Muscle of leg (tissue), 3 donors: ENCODE measurements at regions not wholly inside any gene's neighbourhood (a gene's known extent, or its start where the extent isn't known, plus 50 kb on each side); places are given as distances from the start of the nearest gene placed in this dataset.
A peak's percentile ranks its signal among the peaks of the same experiment; 100 is the strongest.

ENCODE experiments used
- DNase-seq: peaks from one replicate; pipeline ENCODE4 v3.0.0; 2013
- H3K27ac ChIP-seq: one replicate; pipeline ENCODE4 v1.5.1; 2013; ENCODE audit warnings: mild to moderate bottlenecking, low read length, control low read depth
- H3K27me3 ChIP-seq: one replicate; pipeline ENCODE4 v1.6.1; 2013; ENCODE audit warnings: low read length; ENCODE audit not compliant: control insufficient read depth, insufficient read depth
- H3K36me3 ChIP-seq: one replicate; pipeline ENCODE4 v1.6.1; 2013; ENCODE audit warnings: low read length; ENCODE audit not compliant: control insufficient read depth, insufficient read depth
- H3K4me1 ChIP-seq: one replicate; pipeline ENCODE4 v1.6.1; 2013; ENCODE audit warnings: low read length; ENCODE audit not compliant: control insufficient read depth, insufficient read depth
- H3K4me3 ChIP-seq: one replicate; pipeline ENCODE4 v1.5.1; 2013; ENCODE audit warnings: low read length, control low read depth
- H3K9me3 ChIP-seq: replicated peaks from 2 replicates; pipeline ENCODE4 v1.6.1; 2013; ENCODE audit warnings: low read depth, low read length; ENCODE audit not compliant: control insufficient read depth
- WGBS: methylation state at CpG from one replicate; pipeline ENCODE4 v1.1.5; 2013; ENCODE audit warnings: missing lambda C conversion rate; ENCODE audit not compliant: insufficient coverage; 5-methylcytosine and 5-hydroxymethylcytosine counted together

GRCh38 chr6:147802459-147802858, 294.0 kb downstream of the SAMD5 start:
- Histone ChIP-seq H3K36me3 (no peaks in the 10 kb centered on the region), H3K4me1 (no peaks in the 10 kb centered on the region), H3K4me3 (no peak overlapping the region), H3K9me3 (peaks cover 6% of the 10 kb centered on the region), H3K27me3 (no peaks in the 10 kb centered on the region), H3K27ac (no peak overlapping the region)
- no peak for DNase-seq
- no CpG with 5 or more reads among the region's 4 CpGs for whole genome bisulfite sequencing

- no CpG with 5 or more reads among the region's 1 CpG for WGBS
Measured at GRCh38 chr6:147805155-147805554, 296.7 kb downstream of the SAMD5 start.

GRCh38 chr6:147806697-147807096, 298.2 kb downstream of the SAMD5 start:
- no CpG with 5 or more reads among the region's 1 CpG for WGBS
- no peak overlapping the region for H3K4me3 ChIP-seq
- H3K4me1 ChIP-seq: no peaks in the 10 kb centered on the region
- H3K36me3 ChIP-seq: no peaks in the 10 kb centered on the region
- no peak overlapping the region for H3K27ac ChIP-seq
- peaks cover 6% of the 10 kb centered on the region for H3K9me3 ChIP-seq
- no peaks in the 10 kb centered on the region for H3K27me3 ChIP-seq
- no peak for DNase-seq

More at GRCh38 chr6:147805155-147805554, 296.7 kb downstream of the SAMD5 start:
- no peak overlapping the region for H3K27ac ChIP-seq
- no peak for DNase-seq
- no peaks in the 10 kb centered on the region for H3K27me3 ChIP-seq
- no peaks in the 10 kb centered on the region for H3K36me3 ChIP-seq
- no peaks in the 10 kb centered on the region for H3K4me1 ChIP-seq
- peaks cover 6% of the 10 kb centered on the region for H3K9me3 ChIP-seq
- H3K4me3 ChIP-seq: no peak overlapping the region

- WGBS: no CpG with 5 or more reads among the region's 4 CpGs
- H3K36me3 ChIP-seq: no peaks in the 10 kb centered on the region
- no peaks in the 10 kb centered on the region for H3K27me3 ChIP-seq
- DNase-seq: peak; percentile 21
- H3K4me1 ChIP-seq: no peaks in the 10 kb centered on the region
- H3K9me3 ChIP-seq: peaks cover 6% of the 10 kb centered on the region
- H3K4me3 ChIP-seq: no peak overlapping the region
- no peak overlapping the region for H3K27ac ChIP-seq
Measured at GRCh38 chr6:147808640-147809039, 300.1 kb downstream of the SAMD5 start.

- Histone ChIP-seq H3K9me3 (no peaks in the 10 kb centered on the region), H3K4me1 (no peaks in the 10 kb centered on the region), H3K4me3 (no peak overlapping the region), H3K27ac (no peak overlapping the region), H3K27me3 (no peaks in the 10 kb centered on the region), H3K36me3 (no peaks in the 10 kb centered on the region)
- WGBS: 74% methylated on average over 5 of the region's 6 CpGs
- no peak for DNase-seq
Measured at GRCh38 chr6:147811913-147812629, 303.6 kb downstream of the SAMD5 start.

- no peak overlapping the region for H3K4me3 ChIP-seq
- H3K9me3 ChIP-seq: no peaks in the 10 kb centered on the region
- no peak overlapping the region for H3K27ac ChIP-seq
- DNase-seq: no peak
- H3K4me1 ChIP-seq: no peaks in the 10 kb centered on the region
- H3K36me3 ChIP-seq: no peaks in the 10 kb centered on the region
- H3K27me3 ChIP-seq: no peaks in the 10 kb centered on the region
- WGBS: no CpG with 5 or more reads among the region's 4 CpGs
Measured at GRCh38 chr6:147817042-147817689, 308.7 kb downstream of the SAMD5 start.

- WGBS: 79% methylated on average over 3 of the region's 6 CpGs
- H3K36me3 ChIP-seq: no peaks in the 10 kb centered on the region
- no peak for DNase-seq
- H3K4me3 ChIP-seq: no peak overlapping the region
- H3K27me3 ChIP-seq: no peaks in the 10 kb centered on the region
- no peak overlapping the region for H3K27ac ChIP-seq
- no peaks in the 10 kb centered on the region for H3K9me3 ChIP-seq
- H3K4me1 ChIP-seq: no peaks in the 10 kb centered on the region
Measured at GRCh38 chr6:147820520-147820919, 312.0 kb downstream of the SAMD5 start.

- H3K27me3 ChIP-seq: no peaks in the 10 kb centered on the region
- no peak overlapping the region for H3K27ac ChIP-seq
- H3K36me3 ChIP-seq: no peaks in the 10 kb centered on the region
- no peak for DNase-seq
- no peaks in the 10 kb centered on the region for H3K4me1 ChIP-seq
- H3K4me3 ChIP-seq: no peak overlapping the region
- no peaks in the 10 kb centered on the region for H3K9me3 ChIP-seq
- 73% methylated on average over 10 of the region's 14 CpGs for WGBS
Measured at GRCh38 chr6:147821295-147821897, 312.9 kb downstream of the SAMD5 start.

- H3K27me3 ChIP-seq: no peaks in the 10 kb centered on the region
- no peaks in the 10 kb centered on the region for H3K36me3 ChIP-seq
- no peaks in the 10 kb centered on the region for H3K9me3 ChIP-seq
- no peak overlapping the region for H3K4me3 ChIP-seq
- no CpG with 5 or more reads among the region's 2 CpGs for WGBS
- H3K27ac ChIP-seq: no peak overlapping the region
- H3K4me1 ChIP-seq: no peaks in the 10 kb centered on the region
- DNase-seq: no peak
Measured at GRCh38 chr6:147823936-147824335, 315.4 kb downstream of the SAMD5 start.

GRCh38 chr6:147825848-147826247, 317.4 kb downstream of the SAMD5 start:
- Histone ChIP-seq H3K36me3 (no peaks in the 10 kb centered on the region), H3K4me1 (no peaks in the 10 kb centered on the region), H3K27ac (no peak overlapping the region), H3K27me3 (no peaks in the 10 kb centered on the region), H3K9me3 (no peaks in the 10 kb centered on the region), H3K4me3 (no peak overlapping the region)
- no peak for DNase-seq
- 86% methylated on average over 1 of the region's 2 CpGs for WGBS
